ENCODE measurements at regions not wholly inside any gene's neighbourhood (a gene's known extent, or its start where the extent isn't known, plus 50 kb on each side); places are given as distances from the start of the nearest gene placed in this dataset.

DNA sequence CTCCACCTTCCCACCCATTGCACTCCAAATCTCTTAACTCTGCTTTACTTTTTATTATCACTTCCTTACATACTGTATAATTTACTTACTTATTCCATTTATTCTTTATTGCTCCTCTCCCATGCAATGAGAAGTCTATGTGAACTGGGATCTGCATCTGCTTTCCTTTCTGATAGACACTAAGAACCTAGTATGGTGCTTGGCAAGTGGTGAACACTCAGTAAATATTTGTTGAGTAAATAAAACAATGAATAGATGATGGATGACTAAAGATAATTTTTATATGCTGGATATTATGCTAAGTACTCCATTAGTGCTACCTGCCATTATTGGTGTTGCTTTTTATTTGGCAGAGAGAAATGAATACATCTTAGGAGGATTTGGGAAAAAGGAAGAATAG, 151.0 kb downstream of the TPH2 start:
- Histone ChIP-seq H3K27ac (ENCODE audit: insufficient read length, low read depth, low read length) (no peak overlapping the region), H2BK15ac (ENCODE audit: low read depth, low read length) (no peak overlapping the region), H2AFZ (ENCODE audit: low read length) (no peak overlapping the region), H3K56ac (ENCODE audit: insufficient read length, low read depth, low read length) (no peak overlapping the region), H4K91ac (ENCODE audit: insufficient read length, low read depth, low read length) (no peak overlapping the region), H3T11ph (ENCODE audit: low read length) (no peak overlapping the region), H3K4ac (ENCODE audit: low read depth, low read length) (no peak overlapping the region), H3K23me2 (ENCODE audit: insufficient read length, low read depth, low read length, poor library complexity, severe bottlenecking) (no peaks in the 10 kb centered on the region), H3K4me1 (ENCODE audit: insufficient read depth, low read length) (peaks cover 6% of the 10 kb centered on the region), H3K4me2 (ENCODE audit: insufficient read depth, insufficient read length, low read length) (no peak overlapping the region), H3K14ac (ENCODE audit: insufficient read depth, low read length) (no peak overlapping the region), H3K79me2 (ENCODE audit: insufficient read depth, low read length) (no peaks in the 10 kb centered on the region), H3K23ac (ENCODE audit: insufficient read length, low read depth, low read length) (no peak overlapping the region), H4K8ac (replicated peaks; ENCODE audit: insufficient read length, low read depth, low read length) (no peak overlapping the region), H2BK120ac (ENCODE audit: low read depth, low read length, poor library complexity, severe bottlenecking) (no peak overlapping the region), H2AK5ac (ENCODE audit: insufficient read length, low read length) (no peak overlapping the region), H3K9me3 (ENCODE audit: control insufficient read depth, low read depth, low read length) (no peaks in the 10 kb centered on the region), H3K9ac (ENCODE audit: extremely low read depth, insufficient read length, low read length) (no peak overlapping the region), H2BK12ac (ENCODE audit: insufficient read length, low read depth, low read length) (no peak overlapping the region), H4K20me1 (ENCODE audit: control insufficient read depth, insufficient read depth, insufficient read length) (no peaks in the 10 kb centered on the region), H2BK20ac (ENCODE audit: low read depth, low read length, poor library complexity, severe bottlenecking) (no peak overlapping the region), H3K79me1 (ENCODE audit: insufficient read depth, low read depth, low read length, poor library complexity, severe bottlenecking) (no peaks in the 10 kb centered on the region), H2BK5ac (ENCODE audit: insufficient read length, low read length) (no peak overlapping the region), H3K18ac (ENCODE audit: insufficient read length, low read depth, low read length) (no peak overlapping the region), H3K27me3 (ENCODE audit: insufficient read depth, low read length) (no peaks in the 10 kb centered on the region), H4K5ac (ENCODE audit: insufficient read length, low read depth, low read length) (no peak overlapping the region)
- Mint-ChIP-seq H3K27me3 (ENCODE audit: low read depth) (no peaks in the 10 kb centered on the region), H3K4me3 (no peak overlapping the region), H3K4me1 (peaks cover 6 to 8% of the 10 kb centered on the region in 2 experiments), H3K27ac (no peak overlapping the region), H3K9me3 (no peaks in the 10 kb centered on the region; a peak in 1 of 5 replicates), H3K36me3 (ENCODE audit: insufficient read depth in 1 of 3, low read depth in 3 of 3) (no peaks in the 10 kb centered on the region)
- TF ChIP-seq, protein P1, sequence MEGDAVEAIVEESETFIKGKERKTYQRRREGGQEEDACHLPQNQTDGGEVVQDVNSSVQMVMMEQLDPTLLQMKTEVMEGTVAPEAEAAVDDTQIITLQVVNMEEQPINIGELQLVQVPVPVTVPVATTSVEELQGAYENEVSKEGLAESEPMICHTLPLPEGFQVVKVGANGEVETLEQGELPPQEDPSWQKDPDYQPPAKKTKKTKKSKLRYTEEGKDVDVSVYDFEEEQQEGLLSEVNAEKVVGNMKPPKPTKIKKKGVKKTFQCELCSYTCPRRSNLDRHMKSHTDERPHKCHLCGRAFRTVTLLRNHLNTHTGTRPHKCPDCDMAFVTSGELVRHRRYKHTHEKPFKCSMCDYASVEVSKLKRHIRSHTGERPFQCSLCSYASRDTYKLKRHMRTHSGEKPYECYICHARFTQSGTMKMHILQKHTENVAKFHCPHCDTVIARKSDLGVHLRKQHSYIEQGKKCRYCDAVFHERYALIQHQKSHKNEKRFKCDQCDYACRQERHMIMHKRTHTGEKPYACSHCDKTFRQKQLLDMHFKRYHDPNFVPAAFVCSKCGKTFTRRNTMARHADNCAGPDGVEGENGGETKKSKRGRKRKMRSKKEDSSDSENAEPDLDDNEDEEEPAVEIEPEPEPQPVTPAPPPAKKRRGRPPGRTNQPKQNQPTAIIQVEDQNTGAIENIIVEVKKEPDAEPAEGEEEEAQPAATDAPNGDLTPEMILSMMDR (conservative IDR thresholded peaks at IDR 0.05) = no peak
- DNase-seq = no peak

All from H9 (cell line).